ENCODE measurements at regions not wholly inside any gene's neighbourhood (a gene's known extent, or its start where the extent isn't known, plus 50 kb on each side); places are given as distances from the start of the nearest gene placed in this dataset.

DNA sequence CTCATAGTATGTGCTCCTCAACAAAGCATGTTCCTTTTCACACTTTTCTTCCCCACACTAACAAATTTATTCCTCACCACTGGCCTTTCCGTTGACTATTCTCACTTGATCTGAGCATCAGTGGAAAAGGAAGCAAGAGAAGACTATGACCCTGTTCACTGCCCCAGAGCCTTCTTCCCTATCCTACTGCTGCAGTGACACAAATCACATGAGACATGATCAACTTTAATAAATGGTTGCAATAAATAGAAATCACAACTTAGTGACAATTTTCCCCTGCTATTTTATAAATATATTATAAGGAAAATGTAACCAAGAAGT is 438.7 kb upstream of the SOX9 start:
- no peak for TF ChIP-seq ZNF138 (CRISPR knock-in tag; conservative IDR thresholded peaks at IDR 0.05)
- TF ChIP-seq ESRRA (CRISPR knock-in tag; IDR thresholded peaks at IDR 0.05; ENCODE audit: borderline replicate concordance), result no peak
- TF ChIP-seq, protein P1, sequence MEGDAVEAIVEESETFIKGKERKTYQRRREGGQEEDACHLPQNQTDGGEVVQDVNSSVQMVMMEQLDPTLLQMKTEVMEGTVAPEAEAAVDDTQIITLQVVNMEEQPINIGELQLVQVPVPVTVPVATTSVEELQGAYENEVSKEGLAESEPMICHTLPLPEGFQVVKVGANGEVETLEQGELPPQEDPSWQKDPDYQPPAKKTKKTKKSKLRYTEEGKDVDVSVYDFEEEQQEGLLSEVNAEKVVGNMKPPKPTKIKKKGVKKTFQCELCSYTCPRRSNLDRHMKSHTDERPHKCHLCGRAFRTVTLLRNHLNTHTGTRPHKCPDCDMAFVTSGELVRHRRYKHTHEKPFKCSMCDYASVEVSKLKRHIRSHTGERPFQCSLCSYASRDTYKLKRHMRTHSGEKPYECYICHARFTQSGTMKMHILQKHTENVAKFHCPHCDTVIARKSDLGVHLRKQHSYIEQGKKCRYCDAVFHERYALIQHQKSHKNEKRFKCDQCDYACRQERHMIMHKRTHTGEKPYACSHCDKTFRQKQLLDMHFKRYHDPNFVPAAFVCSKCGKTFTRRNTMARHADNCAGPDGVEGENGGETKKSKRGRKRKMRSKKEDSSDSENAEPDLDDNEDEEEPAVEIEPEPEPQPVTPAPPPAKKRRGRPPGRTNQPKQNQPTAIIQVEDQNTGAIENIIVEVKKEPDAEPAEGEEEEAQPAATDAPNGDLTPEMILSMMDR (IDR thresholded peaks at IDR 0.05), result no peak
- no peak for TF ChIP-seq ELF4 (CRISPR knock-in tag; IDR thresholded peaks at IDR 0.05; ENCODE audit: low read depth)
- TF ChIP-seq RELA (CRISPR knock-in tag; IDR thresholded peaks at IDR 0.05; ENCODE audit: borderline replicate concordance), result no peak
- no peak for TF ChIP-seq SMAD3 (CRISPR knock-in tag; IDR thresholded peaks at IDR 0.05; ENCODE audit: borderline replicate concordance)
- TF ChIP-seq PRRX2 (CRISPR knock-in tag; IDR thresholded peaks at IDR 0.05), result no peak
- TF ChIP-seq, protein P2, sequence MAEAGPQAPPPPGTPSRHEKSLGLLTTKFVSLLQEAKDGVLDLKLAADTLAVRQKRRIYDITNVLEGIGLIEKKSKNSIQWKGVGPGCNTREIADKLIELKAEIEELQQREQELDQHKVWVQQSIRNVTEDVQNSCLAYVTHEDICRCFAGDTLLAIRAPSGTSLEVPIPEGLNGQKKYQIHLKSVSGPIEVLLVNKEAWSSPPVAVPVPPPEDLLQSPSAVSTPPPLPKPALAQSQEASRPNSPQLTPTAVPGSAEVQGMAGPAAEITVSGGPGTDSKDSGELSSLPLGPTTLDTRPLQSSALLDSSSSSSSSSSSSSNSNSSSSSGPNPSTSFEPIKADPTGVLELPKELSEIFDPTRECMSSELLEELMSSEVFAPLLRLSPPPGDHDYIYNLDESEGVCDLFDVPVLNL (CRISPR knock-in tag; IDR thresholded peaks at IDR 0.05; ENCODE audit: borderline replicate concordance, low read depth), result no peak
- TF ChIP-seq, protein P3, sequence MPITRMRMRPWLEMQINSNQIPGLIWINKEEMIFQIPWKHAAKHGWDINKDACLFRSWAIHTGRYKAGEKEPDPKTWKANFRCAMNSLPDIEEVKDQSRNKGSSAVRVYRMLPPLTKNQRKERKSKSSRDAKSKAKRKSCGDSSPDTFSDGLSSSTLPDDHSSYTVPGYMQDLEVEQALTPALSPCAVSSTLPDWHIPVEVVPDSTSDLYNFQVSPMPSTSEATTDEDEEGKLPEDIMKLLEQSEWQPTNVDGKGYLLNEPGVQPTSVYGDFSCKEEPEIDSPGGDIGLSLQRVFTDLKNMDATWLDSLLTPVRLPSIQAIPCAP (CRISPR knock-in tag; IDR thresholded peaks at IDR 0.05), result no peak
- no peak for TF ChIP-seq ZNF416 (CRISPR knock-in tag; IDR thresholded peaks at IDR 0.05)
- TF ChIP-seq TEAD1 (CRISPR knock-in tag; IDR thresholded peaks at IDR 0.05), result no peak
- TF ChIP-seq, protein P4, sequence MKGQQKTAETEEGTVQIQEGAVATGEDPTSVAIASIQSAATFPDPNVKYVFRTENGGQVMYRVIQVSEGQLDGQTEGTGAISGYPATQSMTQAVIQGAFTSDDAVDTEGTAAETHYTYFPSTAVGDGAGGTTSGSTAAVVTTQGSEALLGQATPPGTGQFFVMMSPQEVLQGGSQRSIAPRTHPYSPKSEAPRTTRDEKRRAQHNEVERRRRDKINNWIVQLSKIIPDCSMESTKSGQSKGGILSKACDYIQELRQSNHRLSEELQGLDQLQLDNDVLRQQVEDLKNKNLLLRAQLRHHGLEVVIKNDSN (CRISPR knock-in tag; IDR thresholded peaks at IDR 0.05), result no peak
- TF ChIP-seq, protein P5, sequence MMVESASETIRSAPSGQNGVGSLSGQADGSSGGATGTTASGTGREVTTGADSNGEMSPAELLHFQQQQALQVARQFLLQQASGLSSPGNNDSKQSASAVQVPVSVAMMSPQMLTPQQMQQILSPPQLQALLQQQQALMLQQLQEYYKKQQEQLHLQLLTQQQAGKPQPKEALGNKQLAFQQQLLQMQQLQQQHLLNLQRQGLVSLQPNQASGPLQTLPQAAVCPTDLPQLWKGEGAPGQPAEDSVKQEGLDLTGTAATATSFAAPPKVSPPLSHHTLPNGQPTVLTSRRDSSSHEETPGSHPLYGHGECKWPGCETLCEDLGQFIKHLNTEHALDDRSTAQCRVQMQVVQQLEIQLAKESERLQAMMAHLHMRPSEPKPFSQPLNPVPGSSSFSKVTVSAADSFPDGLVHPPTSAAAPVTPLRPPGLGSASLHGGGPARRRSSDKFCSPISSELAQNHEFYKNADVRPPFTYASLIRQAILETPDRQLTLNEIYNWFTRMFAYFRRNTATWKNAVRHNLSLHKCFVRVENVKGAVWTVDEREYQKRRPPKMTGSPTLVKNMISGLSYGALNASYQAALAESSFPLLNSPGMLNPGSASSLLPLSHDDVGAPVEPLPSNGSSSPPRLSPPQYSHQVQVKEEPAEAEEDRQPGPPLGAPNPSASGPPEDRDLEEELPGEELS (CRISPR knock-in tag; IDR thresholded peaks at IDR 0.05), result no peak
